Peyer's patch (tissue), 4 donors: ENCODE measurements at regions not wholly inside any gene's neighbourhood (a gene's known extent, or its start where the extent isn't known, plus 50 kb on each side); places are given as distances from the start of the nearest gene placed in this dataset.

ENCODE experiments used
- POLR2A ChIP-seq, 2 donors: fragments of 450-650 bp; IDR thresholded peaks; one replicate each; pipeline ENCODE4 v1.5.1; 2017; ENCODE audit warnings: antibody characterized with exemption in 2 of 2, mild to moderate bottlenecking in 2 of 2, moderate library complexity in 2 of 2
- TF ChIP-seq, protein P1 (sequence below), 6 experiments: fragments of 450-650 bp in 4 of 6; fragments of 200-600 bp in 2 of 6; sonication (generic) in 1 of 6; IDR thresholded peaks; one replicate each; pipeline ENCODE4 v1.5.1; 2017 to 2019; ENCODE audit warnings: antibody characterized with exemption in 6 of 6, mild to moderate bottlenecking in 3 of 6, moderate library complexity in 1 of 6

DNA sequence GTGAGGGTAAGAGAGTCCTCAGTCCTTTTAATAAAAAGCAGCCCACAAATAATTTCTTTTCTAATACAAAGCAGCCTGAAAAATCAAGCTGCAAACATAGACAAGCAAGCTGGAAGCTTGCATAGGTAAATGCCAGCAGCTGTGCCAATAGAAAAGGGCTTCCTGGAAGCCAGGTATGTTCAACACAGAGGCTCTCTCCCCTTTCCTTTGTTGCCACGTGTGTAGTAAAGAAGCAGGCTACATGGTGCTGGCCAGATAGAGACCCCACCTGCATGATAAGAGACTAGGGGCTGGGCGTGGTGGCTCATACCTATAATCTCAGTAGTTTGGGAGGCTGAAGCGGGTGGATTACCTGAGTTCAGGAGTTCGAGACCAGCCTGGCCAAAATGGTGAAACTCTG, 50.1 kb upstream of the ERRFI1 start:
- TF ChIP-seq, protein P1, sequence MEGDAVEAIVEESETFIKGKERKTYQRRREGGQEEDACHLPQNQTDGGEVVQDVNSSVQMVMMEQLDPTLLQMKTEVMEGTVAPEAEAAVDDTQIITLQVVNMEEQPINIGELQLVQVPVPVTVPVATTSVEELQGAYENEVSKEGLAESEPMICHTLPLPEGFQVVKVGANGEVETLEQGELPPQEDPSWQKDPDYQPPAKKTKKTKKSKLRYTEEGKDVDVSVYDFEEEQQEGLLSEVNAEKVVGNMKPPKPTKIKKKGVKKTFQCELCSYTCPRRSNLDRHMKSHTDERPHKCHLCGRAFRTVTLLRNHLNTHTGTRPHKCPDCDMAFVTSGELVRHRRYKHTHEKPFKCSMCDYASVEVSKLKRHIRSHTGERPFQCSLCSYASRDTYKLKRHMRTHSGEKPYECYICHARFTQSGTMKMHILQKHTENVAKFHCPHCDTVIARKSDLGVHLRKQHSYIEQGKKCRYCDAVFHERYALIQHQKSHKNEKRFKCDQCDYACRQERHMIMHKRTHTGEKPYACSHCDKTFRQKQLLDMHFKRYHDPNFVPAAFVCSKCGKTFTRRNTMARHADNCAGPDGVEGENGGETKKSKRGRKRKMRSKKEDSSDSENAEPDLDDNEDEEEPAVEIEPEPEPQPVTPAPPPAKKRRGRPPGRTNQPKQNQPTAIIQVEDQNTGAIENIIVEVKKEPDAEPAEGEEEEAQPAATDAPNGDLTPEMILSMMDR (IDR thresholded peaks at IDR 0.05), result no peak
- TF ChIP-seq POLR2A (IDR thresholded peaks at IDR 0.05), result no peak
